A673 (cell line): ENCODE measurements at regions not wholly inside any gene's neighbourhood (a gene's known extent, or its start where the extent isn't known, plus 50 kb on each side); places are given as distances from the start of the nearest gene placed in this dataset.

ENCODE experiments used
- BruUV-seq: library from RNA; stranded (reverse); fragments of 400-500 nt; replicated peaks from 2 replicates; lab custom pipeline; 2021; lab: Mats Ljungman, UMichigan
- CTCF ChIA-PET: fragments of 300-600 bp; sonication (Branson Sonifier 250); formaldehyde crosslinking; loops from one replicate; lab custom pipeline; 2022; ENCODE audit warnings: antibody characterized with exemption; lab: Charles Lee
- POLR2A ChIA-PET: fragments of 300-600 bp; sonication (Branson Sonifier 250); formaldehyde crosslinking; loops from one replicate; lab custom pipeline; 2022; ENCODE audit warnings: antibody characterized with exemption; ENCODE audit not compliant: low non-redundant PET; lab: Charles Lee
- DNase-seq: peaks from one replicate; pipeline ENCODE4 v3.0.0-alpha.2; 2015; ENCODE audit warnings: low spot score
- H3K27ac ChIP-seq: fragments of 200-600 bp; sonication (generic); 2 replicates; pipeline ENCODE4 v1.5.1; 2016; ENCODE audit warnings: mixed run types, low read depth, mild to moderate bottlenecking, mixed read lengths, antibody characterized with exemption, low read length; ENCODE audit not compliant: poor library complexity, severe bottlenecking
- H3K27me3 ChIP-seq: fragments of 200-600 bp; sonication (generic); replicated peaks from 2 replicates; pipeline ENCODE4 v1.6.1; 2017; ENCODE audit warnings: mixed run types, low read depth, mild to moderate bottlenecking, mixed read lengths, antibody characterized with exemption, low read length; ENCODE audit not compliant: insufficient read depth, poor library complexity
- H3K36me3 ChIP-seq: fragments of 200-600 bp; sonication (generic); 2 replicates; pipeline ENCODE4 v1.6.1; 2016; ENCODE audit warnings: mixed run types, mild to moderate bottlenecking, mixed read lengths, antibody characterized with exemption, low read length; ENCODE audit not compliant: insufficient read depth, poor library complexity, severe bottlenecking
- H3K4me1 ChIP-seq: fragments of 200-600 bp; sonication (generic); 2 replicates; pipeline ENCODE4 v1.6.1; 2017; ENCODE audit warnings: mixed run types, mild to moderate bottlenecking, mixed read lengths, antibody characterized with exemption, low read length; ENCODE audit not compliant: insufficient read depth, poor library complexity, severe bottlenecking
- H3K4me3 ChIP-seq: fragments of 200-600 bp; sonication (generic); 2 replicates; pipeline ENCODE4 v1.5.1; 2016; ENCODE audit warnings: low read depth, mixed run types, mild to moderate bottlenecking, mixed read lengths, low read length; ENCODE audit not compliant: poor library complexity, severe bottlenecking
- H3K9me3 ChIP-seq: fragments of 200-600 bp; sonication (generic); 2 replicates; pipeline ENCODE4 v1.6.1; 2016; ENCODE audit warnings: mixed run types, low read depth, mild to moderate bottlenecking, mixed read lengths, antibody characterized with exemption, low read length; ENCODE audit not compliant: poor library complexity, severe bottlenecking
- EZH2 ChIP-seq: fragments of 200-600 bp; sonication (generic); IDR thresholded peaks from 2 replicates; pipeline ENCODE4 v1.6.1; 2017; ENCODE audit warnings: borderline replicate concordance, low read depth, mild to moderate bottlenecking, mixed read lengths, antibody characterized with exemption, low read length; ENCODE audit not compliant: poor library complexity, severe bottlenecking
- intact Hi-C: fragments of 100-400 bp; cut with micrococcal nuclease; formaldehyde crosslinking; loops from one replicate; pipeline ENCODE4 v1.10.0; 2022; ENCODE audit not compliant: unreplicated experiment
- TF ChIP-seq, protein P1 (sequence below): fragments of 300-800, 200-600 bp; sonication (generic); conservative IDR thresholded peaks from 2 replicates; pipeline ENCODE4 v1.5.1; 2017; ENCODE audit warnings: low read depth, mild to moderate bottlenecking, antibody characterized with exemption, low read length, moderate library complexity, mixed read lengths

DNA sequence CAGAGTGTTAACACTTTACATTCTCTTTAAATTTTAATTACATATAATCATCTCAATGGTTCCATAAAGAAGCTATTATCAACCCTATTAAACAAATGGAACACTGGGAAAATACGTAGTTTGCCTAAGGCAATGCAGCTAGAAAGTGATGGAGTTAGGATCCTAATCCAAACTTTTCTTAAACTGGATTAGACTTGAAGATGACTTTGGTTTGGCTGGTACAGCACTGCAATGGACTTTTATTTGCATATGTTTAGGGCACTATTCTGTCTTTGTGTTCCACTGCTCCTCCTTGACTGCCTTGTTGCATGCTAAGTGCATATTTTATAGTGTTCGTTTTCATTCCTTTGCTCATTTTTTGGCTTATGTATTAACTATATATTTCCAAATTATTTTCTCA is 133.5 kb upstream of the UFM1 start:
- Histone ChIP-seq H3K4me1 (no peaks in the 10 kb centered on the region), H3K27me3 (no peaks in the 10 kb centered on the region), H3K4me3 (no peak overlapping the region), H3K27ac (no peak overlapping the region), H3K36me3 (no peaks in the 10 kb centered on the region), H3K9me3 (no peaks in the 10 kb centered on the region)
- intact Hi-C loops = no loop called here
- BruUV-seq = no TSS peak
- POLR2A ChIA-PET = no interaction called here
- CTCF ChIA-PET = no interaction called here
- no peak for DNase-seq
- no peak for TF ChIP-seq EZH2
- TF ChIP-seq, protein P1, sequence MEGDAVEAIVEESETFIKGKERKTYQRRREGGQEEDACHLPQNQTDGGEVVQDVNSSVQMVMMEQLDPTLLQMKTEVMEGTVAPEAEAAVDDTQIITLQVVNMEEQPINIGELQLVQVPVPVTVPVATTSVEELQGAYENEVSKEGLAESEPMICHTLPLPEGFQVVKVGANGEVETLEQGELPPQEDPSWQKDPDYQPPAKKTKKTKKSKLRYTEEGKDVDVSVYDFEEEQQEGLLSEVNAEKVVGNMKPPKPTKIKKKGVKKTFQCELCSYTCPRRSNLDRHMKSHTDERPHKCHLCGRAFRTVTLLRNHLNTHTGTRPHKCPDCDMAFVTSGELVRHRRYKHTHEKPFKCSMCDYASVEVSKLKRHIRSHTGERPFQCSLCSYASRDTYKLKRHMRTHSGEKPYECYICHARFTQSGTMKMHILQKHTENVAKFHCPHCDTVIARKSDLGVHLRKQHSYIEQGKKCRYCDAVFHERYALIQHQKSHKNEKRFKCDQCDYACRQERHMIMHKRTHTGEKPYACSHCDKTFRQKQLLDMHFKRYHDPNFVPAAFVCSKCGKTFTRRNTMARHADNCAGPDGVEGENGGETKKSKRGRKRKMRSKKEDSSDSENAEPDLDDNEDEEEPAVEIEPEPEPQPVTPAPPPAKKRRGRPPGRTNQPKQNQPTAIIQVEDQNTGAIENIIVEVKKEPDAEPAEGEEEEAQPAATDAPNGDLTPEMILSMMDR = no peak

DNA sequence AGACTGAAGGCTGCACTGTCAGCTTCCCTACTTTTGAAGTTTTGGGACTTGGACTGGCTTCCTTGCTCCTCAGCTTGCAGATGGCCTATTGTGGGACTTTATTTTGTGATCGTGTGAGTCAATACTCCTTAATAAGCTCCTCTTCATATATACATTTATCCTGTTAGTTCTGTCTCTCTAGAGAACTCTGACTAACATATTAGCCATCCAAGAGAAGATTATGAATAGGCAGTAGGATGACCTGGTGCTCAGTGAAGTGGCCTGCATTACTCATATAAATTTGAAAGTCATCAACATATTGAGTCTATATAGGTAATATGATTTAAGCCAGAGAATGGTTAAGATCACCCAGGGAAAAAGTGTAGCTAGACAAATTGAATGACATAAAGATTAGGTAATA is 136.3 kb upstream of the UFM1 start:
- peak; percentile 19 for DNase-seq
- no peak overlapping the region for H3K27ac ChIP-seq
- intact Hi-C loops = no loop called here
- H3K4me3 ChIP-seq = no peak overlapping the region
- H3K4me1 ChIP-seq = no peaks in the 10 kb centered on the region
- no peaks in the 10 kb centered on the region for H3K36me3 ChIP-seq
- BruUV-seq = no TSS peak
- ChIA-PET CTCF (no interaction called here), POLR2A (no interaction called here)
- H3K27me3 ChIP-seq = no peaks in the 10 kb centered on the region
- TF ChIP-seq, protein P1 = no peak
- no peak for TF ChIP-seq EZH2
- no peaks in the 10 kb centered on the region for H3K9me3 ChIP-seq

DNA sequence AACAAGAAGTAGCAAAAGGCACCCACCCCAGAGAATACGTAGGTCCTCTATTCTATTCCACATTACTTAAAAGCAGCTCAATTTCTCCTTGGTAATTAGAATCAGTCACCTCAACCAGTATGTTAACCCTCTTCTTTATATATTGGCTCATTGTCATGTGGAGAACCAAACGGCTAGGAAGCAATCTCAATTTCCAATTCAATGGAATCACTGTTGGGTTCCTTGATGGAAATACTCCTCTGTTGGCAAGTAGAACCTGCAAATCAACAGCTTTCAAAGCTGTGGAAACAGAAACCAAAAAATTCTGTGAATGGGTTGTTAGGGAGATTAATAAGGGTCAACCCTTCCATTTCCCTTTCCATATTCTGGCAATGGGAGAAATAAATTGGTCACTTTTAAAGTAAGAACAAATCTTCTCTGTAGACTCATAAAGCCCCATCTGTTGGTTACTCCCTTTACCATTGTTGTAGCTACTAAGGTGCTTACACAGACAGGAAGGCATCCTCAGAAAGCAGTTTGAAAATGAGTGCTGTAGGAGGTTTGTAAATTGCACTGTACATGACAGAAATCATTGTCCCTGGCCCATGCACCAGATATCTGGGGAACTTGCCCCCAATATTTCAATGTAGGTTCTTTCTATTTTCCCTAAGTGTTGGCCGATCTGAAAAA is 138.6 kb upstream of the UFM1 start:
- Histone ChIP-seq H3K4me3 (no peak overlapping the region), H3K27ac (no peak overlapping the region), H3K9me3 (no peaks in the 10 kb centered on the region), H3K4me1 (no peaks in the 10 kb centered on the region), H3K36me3 (no peaks in the 10 kb centered on the region), H3K27me3 (no peaks in the 10 kb centered on the region)
- ChIA-PET CTCF (no interaction called here), POLR2A (no interaction called here)
- intact Hi-C loops = no loop called here
- no TSS peak for BruUV-seq
- no peak for DNase-seq
- TF ChIP-seq EZH2 = no peak
- TF ChIP-seq, protein P1 = no peak
